ENCODE measurements at regions not wholly inside any gene's neighbourhood (a gene's known extent, or its start where the extent isn't known, plus 50 kb on each side); places are given as distances from the start of the nearest gene placed in this dataset.

GRCh38 chr13:97834250-97834649 lies 119.2 kb upstream of the IPO5 start:
- peaks cover 14% of the 10 kb centered on the region for H3K27me3 ChIP-seq (ENCODE audit: control insufficient read depth, insufficient read depth, low read length)
- no peak overlapping the region for H4K91ac ChIP-seq (ENCODE audit: insufficient read depth, low read depth, low read length)
- no peak overlapping the region for H2BK5ac ChIP-seq (ENCODE audit: low read depth, low read length, poor library complexity, severe bottlenecking)
- H2AK9ac ChIP-seq (replicated peaks; ENCODE audit: low read depth, low read length, poor library complexity): no peak overlapping the region
- intact Hi-C loops (cut with micrococcal nuclease): no loop called here
- no peak overlapping the region for H2AFZ ChIP-seq (replicated peaks; ENCODE audit: low read length, poor library complexity)
- H3K14ac ChIP-seq (replicated peaks; ENCODE audit: low read depth, low read length): no peak overlapping the region
- H4K5ac ChIP-seq (ENCODE audit: low read depth, low read length): no peak overlapping the region
- no peak overlapping the region for H3K4ac ChIP-seq (ENCODE audit: low read depth, low read length)
- H4K20me1 ChIP-seq (ENCODE audit: insufficient read depth, low read length): no peaks in the 10 kb centered on the region
- no peak overlapping the region for H2BK20ac ChIP-seq (ENCODE audit: low read depth, low read length)
- TF ChIP-seq MXI1 (IDR thresholded peaks at IDR 0.05; ENCODE audit: borderline replicate concordance, low read depth, low read length) (no peak), RFX5 (IDR thresholded peaks at IDR 0.05; ENCODE audit: low read depth, low read length) (no peak), NFE2L2 (IDR thresholded peaks at IDR 0.05; ENCODE audit: low read depth, low read length) (no peak), MAZ (IDR thresholded peaks at IDR 0.05; ENCODE audit: borderline replicate concordance, low read depth, low read length) (no peak), CTCF (conservative IDR thresholded peaks at IDR 0.05; ENCODE audit: low read depth, low read length) (no peak), USF2 (IDR thresholded peaks at IDR 0.05; ENCODE audit: low read depth, low read length) (no peak), ELK1 (IDR thresholded peaks at IDR 0.05; ENCODE audit: borderline replicate concordance, low read depth, low read length) (no peak), MAFK (IDR thresholded peaks at IDR 0.05; ENCODE audit: low read depth, low read length) (no peak), CEBPB (IDR thresholded peaks at IDR 0.05; ENCODE audit: low read depth, low read length) (no peak), SMC3 (IDR thresholded peaks at IDR 0.05; ENCODE audit: low read depth, low read length) (no peak), CHD1 (IDR thresholded peaks at IDR 0.05; ENCODE audit: low read depth, low read length) (no peak), RCOR1 (IDR thresholded peaks at IDR 0.05; ENCODE audit: insufficient replicate concordance, low read length) (no peak), RAD21 (IDR thresholded peaks at IDR 0.05; ENCODE audit: low read length) (no peak), BHLHE40 (IDR thresholded peaks at IDR 0.05; ENCODE audit: low read depth, low read length) (no peak), FOS (IDR thresholded peaks at IDR 0.05; ENCODE audit: low read depth, low read length) (no peak), POLR2A (IDR thresholded peaks at IDR 0.05; ENCODE audit: low read depth, low read length) (no peak)
- H2BK120ac ChIP-seq (ENCODE audit: low read depth, low read length): no peak overlapping the region
- no peak overlapping the region for H4K8ac ChIP-seq (ENCODE audit: low read depth in 2 of 2, low read length in 2 of 2)
- H3K79me1 ChIP-seq (ENCODE audit: low read depth in 1 of 2, low read length in 2 of 2): no peaks in the 10 kb centered on the region
- H2AK5ac ChIP-seq (ENCODE audit: low read depth, low read length): no peak overlapping the region
- dilution Hi-C loops (cut with HindIII; ENCODE audit: low sequenced_read_pairs, unreplicated experiment): no loop called here
- no peak overlapping the region for H3K56ac ChIP-seq (ENCODE audit: extremely low read depth, insufficient read depth, low read length)
- in situ Hi-C loops (cut with MboI; ENCODE audit: low sequenced_read_pairs): no loop called here
- no peaks in the 10 kb centered on the region for H3K4me1 ChIP-seq (ENCODE audit: control insufficient read depth, insufficient read depth, low read length)
- BruUV-seq (replicated peaks): no TSS peak
- no peak for DNase-seq
- H3K18ac ChIP-seq (ENCODE audit: low read depth, low read length): no peak overlapping the region
- ATAC-seq (ENCODE audit: low read depth): 0 out of 2 replicates have a peak, but pooled peaks have one; percentile 27
- POLR2A ChIA-PET (ENCODE audit: unreplicated experiment): no interaction called here
- no peak overlapping the region for H3K9ac ChIP-seq (ENCODE audit: low read depth, low read length)
- no peaks in the 10 kb centered on the region for H3K9me1 ChIP-seq (ENCODE audit: insufficient read depth, low read length)
- H3K36me3 ChIP-seq (ENCODE audit: control insufficient read depth, insufficient read depth, low read length): no peaks in the 10 kb centered on the region
- H3K23ac ChIP-seq (ENCODE audit: low read depth, low read length): no peak overlapping the region
- CTCF ChIA-PET: no interaction called here
- H3K27ac ChIP-seq (ENCODE audit: insufficient read depth, low read length): no peak overlapping the region
- WGBS, 2 experiments (ENCODE audit: extremely low coverage in 2 of 2, insufficient read length in 1 of 2): no CpG with 5 or more reads among the region's 5 CpGs
- no peaks in the 10 kb centered on the region; the same call in 1 of the 2 replicates for H3K9me3 ChIP-seq (ENCODE audit: control insufficient read depth, insufficient read depth, low read length)
- no peak overlapping the region for H3K4me2 ChIP-seq (ENCODE audit: low read depth, low read length)
- no peak overlapping the region for H2BK15ac ChIP-seq (ENCODE audit: low read depth, low read length)
- no peak overlapping the region for H3K4me3 ChIP-seq (ENCODE audit: insufficient read depth, low read depth, low read length)
